GM10266 (cell line): ENCODE measurements at regions not wholly inside any gene's neighbourhood (a gene's known extent, or its start where the extent isn't known, plus 50 kb on each side); places are given as distances from the start of the nearest gene placed in this dataset.

Experiments used
- DNase-seq: peaks from one replicate; pipeline ENCODE4 v3.0.0; 2012; ENCODE audit errors: extremely low spot score
- TF ChIP-seq, protein P1 (sequence below): IDR thresholded peaks from 2 replicates; pipeline ENCODE4 v1.5.1; 2012; ENCODE audit warnings: mild to moderate bottlenecking, low read depth; ENCODE audit not compliant: control insufficient read depth, insufficient read depth; ENCODE audit errors: missing control alignments

GRCh38 chr12:11967376-11968047 is 103.2 kb upstream of the BCL2L14 start:
- DNase-seq, result no peak

GRCh38 chr12:11968048-11968383 is 102.7 kb upstream of the BCL2L14 start:
- no peak for DNase-seq
- TF ChIP-seq, protein P1, sequence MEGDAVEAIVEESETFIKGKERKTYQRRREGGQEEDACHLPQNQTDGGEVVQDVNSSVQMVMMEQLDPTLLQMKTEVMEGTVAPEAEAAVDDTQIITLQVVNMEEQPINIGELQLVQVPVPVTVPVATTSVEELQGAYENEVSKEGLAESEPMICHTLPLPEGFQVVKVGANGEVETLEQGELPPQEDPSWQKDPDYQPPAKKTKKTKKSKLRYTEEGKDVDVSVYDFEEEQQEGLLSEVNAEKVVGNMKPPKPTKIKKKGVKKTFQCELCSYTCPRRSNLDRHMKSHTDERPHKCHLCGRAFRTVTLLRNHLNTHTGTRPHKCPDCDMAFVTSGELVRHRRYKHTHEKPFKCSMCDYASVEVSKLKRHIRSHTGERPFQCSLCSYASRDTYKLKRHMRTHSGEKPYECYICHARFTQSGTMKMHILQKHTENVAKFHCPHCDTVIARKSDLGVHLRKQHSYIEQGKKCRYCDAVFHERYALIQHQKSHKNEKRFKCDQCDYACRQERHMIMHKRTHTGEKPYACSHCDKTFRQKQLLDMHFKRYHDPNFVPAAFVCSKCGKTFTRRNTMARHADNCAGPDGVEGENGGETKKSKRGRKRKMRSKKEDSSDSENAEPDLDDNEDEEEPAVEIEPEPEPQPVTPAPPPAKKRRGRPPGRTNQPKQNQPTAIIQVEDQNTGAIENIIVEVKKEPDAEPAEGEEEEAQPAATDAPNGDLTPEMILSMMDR, result no peak

More at GRCh38 chr12:11967376-11968047, 103.2 kb upstream of the BCL2L14 start:
- TF ChIP-seq, protein P1, result no peak

- DNase-seq, result no peak
- TF ChIP-seq, protein P1, result no peak
These were observed 102.2 kb upstream of the BCL2L14 start for GRCh38 chr12:11968516-11968915.

- TF ChIP-seq, protein P1, result no peak
- peak; percentile 64 for DNase-seq
These were observed 101.1 kb upstream of the BCL2L14 start for GRCh38 chr12:11969437-11970154.

DNA sequence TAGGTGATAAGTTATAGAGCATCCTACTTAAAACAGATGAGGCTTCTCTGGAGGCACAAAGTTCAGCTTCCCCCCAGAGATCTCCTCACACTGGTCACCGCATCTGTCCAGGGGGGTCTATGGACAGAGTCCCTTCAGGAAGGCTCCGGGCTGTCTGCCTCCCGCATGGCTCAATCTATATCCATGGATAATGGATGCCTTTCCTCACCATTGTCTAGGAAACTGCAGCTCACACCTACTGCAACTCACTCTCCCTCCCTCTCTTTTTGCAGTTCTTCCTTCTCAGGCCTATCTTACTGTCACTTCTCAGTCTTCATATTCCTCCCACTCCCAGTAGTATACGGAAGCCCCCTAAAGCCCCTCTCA is 100.6 kb upstream of the BCL2L14 start:
- DNase-seq, result no peak
- TF ChIP-seq, protein P1, result no peak

- TF ChIP-seq, protein P1, result no peak
- DNase-seq, result no peak
These were observed 97.3 kb upstream of the BCL2L14 start for GRCh38 chr12:11973396-11973795.

- TF ChIP-seq, protein P1, result no peak
- no peak for DNase-seq
These were observed 94.7 kb upstream of the BCL2L14 start for GRCh38 chr12:11976005-11976404.
